ENCODE measurements at regions not wholly inside any gene's neighbourhood (a gene's known extent, or its start where the extent isn't known, plus 50 kb on each side); places are given as distances from the start of the nearest gene placed in this dataset.

DNA sequence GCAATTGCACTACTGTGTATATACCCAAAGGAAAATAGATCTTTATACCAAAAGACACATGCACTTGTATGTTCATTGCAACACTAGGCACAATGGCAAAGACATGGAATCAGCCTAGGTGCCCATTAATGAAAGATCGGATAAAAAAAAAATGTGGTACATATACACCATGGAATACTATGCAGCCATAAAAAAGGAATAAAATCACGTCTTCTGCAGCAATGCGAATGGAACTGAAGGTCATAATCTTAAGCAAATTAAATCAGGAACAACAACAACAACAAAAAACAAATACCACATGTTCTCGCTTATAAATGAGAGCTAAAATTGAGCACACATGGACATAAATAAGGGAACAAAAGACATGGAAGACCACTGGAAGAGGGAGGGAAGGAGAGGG is 266.7 kb upstream of the CDH18 start:
- Histone ChIP-seq H3K36me3 (ENCODE audit: control insufficient read depth in 4 of 4, insufficient read depth in 4 of 4, low read length in 4 of 4) (no peaks in the 10 kb centered on the region), H3K4me1 (ENCODE audit: control insufficient read depth in 5 of 5, insufficient read depth in 5 of 5, low read length in 5 of 5) (no peaks in the 10 kb centered on the region), H3K27ac (ENCODE audit: low read depth in 1 of 2, low read length in 1 of 2) (no peak overlapping the region), H3K27me3 (ENCODE audit: control insufficient read depth in 3 of 3, insufficient read depth in 3 of 3, low read length in 2 of 3) (no peaks in the 10 kb centered on the region), H3K9me3 (ENCODE audit: control insufficient read depth in 4 of 4, insufficient read depth in 3 of 4, low read length in 3 of 4) (peaks cover 0 to 5% (median 0%) of the 10 kb centered on the region in 4 donors), H3K4me3 (no peak overlapping the region), H3K9ac (ENCODE audit: insufficient read depth in 1 of 2, low read length in 2 of 2) (no peak overlapping the region)
- no peak for TF ChIP-seq CTCF (IDR thresholded peaks at IDR 0.05; ENCODE audit: control extremely low read depth, extremely low read depth)
- DNase-seq (no peak), ATAC-seq (ENCODE audit: insufficient read depth, low FRiP score) (no peak)
- WGBS, 2 donors: 93 to 94% methylated on average over 4 of the region's 4 CpGs

- H3K9ac ChIP-seq (ENCODE audit: insufficient read depth in 1 of 2, low read length in 2 of 2): no peak overlapping the region
- no peaks in the 10 kb centered on the region for H3K9me3 ChIP-seq (ENCODE audit: control insufficient read depth in 4 of 4, insufficient read depth in 3 of 4, low read length in 3 of 4)
- ATAC-seq (ENCODE audit: insufficient read depth, low FRiP score): no peak
- H3K4me3 ChIP-seq: no peak overlapping the region
- H3K4me1 ChIP-seq (ENCODE audit: control insufficient read depth in 5 of 5, insufficient read depth in 5 of 5, low read length in 5 of 5): peaks cover 0 to 6% (median 0%) of the 10 kb centered on the region in 5 donors
- H3K27me3 ChIP-seq (ENCODE audit: control insufficient read depth in 3 of 3, insufficient read depth in 3 of 3, low read length in 2 of 3): no peaks in the 10 kb centered on the region
- no peaks in the 10 kb centered on the region for H3K36me3 ChIP-seq (ENCODE audit: control insufficient read depth in 4 of 4, insufficient read depth in 4 of 4, low read length in 4 of 4)
- no peak overlapping the region for H3K27ac ChIP-seq (ENCODE audit: low read depth in 1 of 2, low read length in 1 of 2)
- WGBS, 2 donors: 30 to 48% methylated on average over 1 of the region's 1 CpG
- TF ChIP-seq CTCF (IDR thresholded peaks at IDR 0.05; ENCODE audit: control extremely low read depth, extremely low read depth): no peak
- DNase-seq: peak in 1 of 3 donors; percentile 12
Measured at GRCh38 chr5:20248118-20248517, 260.1 kb upstream of the CDH18 start.

DNA sequence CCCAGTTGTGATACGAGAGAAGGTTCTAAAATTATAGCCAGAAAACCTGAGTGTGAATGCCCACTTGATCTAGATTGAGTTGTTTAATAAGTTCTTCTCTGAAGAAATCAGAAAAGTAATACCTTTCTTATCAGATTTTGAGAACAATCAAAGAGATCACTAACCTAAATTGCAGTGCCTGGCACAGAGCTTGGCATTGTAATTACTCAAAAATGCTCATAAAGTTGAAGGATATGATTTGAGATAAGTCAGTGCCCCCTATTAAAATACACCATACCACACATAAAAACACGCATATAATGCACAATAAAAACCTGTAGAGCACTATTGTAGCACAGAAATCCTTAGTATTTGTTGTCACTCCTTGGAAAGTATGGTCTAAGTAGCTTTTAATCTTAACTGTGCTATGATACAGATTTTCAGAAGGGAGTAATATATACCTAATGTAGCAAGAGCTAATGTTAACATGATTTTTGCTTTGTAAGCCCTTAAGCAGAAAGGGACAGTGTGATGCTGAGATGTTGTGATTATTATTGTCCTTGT is 257.5 kb upstream of the CDH18 start:
- Histone ChIP-seq H3K27me3 (ENCODE audit: control insufficient read depth in 3 of 3, insufficient read depth in 3 of 3, low read length in 2 of 3) (no peaks in the 10 kb centered on the region), H3K4me1 (ENCODE audit: control insufficient read depth in 5 of 5, insufficient read depth in 5 of 5, low read length in 5 of 5) (peaks cover 0 to 6% (median 0%) of the 10 kb centered on the region in 5 donors), H3K4me3 (no peak overlapping the region), H3K27ac (ENCODE audit: low read depth in 1 of 2, low read length in 1 of 2) (no peak overlapping the region), H3K36me3 (ENCODE audit: control insufficient read depth in 4 of 4, insufficient read depth in 4 of 4, low read length in 4 of 4) (no peaks in the 10 kb centered on the region), H3K9ac (ENCODE audit: insufficient read depth in 1 of 2, low read length in 2 of 2) (no peak overlapping the region), H3K9me3 (ENCODE audit: control insufficient read depth in 4 of 4, insufficient read depth in 3 of 4, low read length in 3 of 4) (no peaks in the 10 kb centered on the region)
- no peak for TF ChIP-seq CTCF (IDR thresholded peaks at IDR 0.05; ENCODE audit: control extremely low read depth, extremely low read depth)
- DNase-seq (no peak), ATAC-seq (ENCODE audit: insufficient read depth, low FRiP score) (no peak)
- 67 to 73% methylated on average over 2 of the region's 2 CpGs for WGBS, 2 donors

DNA sequence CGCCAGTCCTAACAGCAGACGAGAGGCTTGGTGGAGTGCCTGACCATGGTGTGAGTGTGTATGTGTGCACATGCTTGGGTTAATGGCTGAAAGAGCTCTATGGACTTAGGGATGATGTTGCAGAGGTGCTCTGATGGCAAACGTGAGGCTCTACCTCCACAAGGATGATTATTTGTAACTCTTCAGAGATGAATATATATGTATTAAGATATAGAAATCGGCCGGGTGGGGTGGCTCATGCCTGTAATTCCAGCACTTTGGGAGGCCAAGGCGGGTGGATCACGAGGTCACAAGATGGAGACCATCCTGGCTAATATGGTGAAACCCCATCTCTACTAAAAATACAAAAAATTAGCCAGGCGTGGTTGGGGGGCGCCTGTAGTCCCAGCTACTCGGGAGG is 253.4 kb upstream of the CDH18 start:
- no peak for DNase-seq
- WGBS, 2 donors: 88 to 95% methylated on average over 10 of the region's 10 CpGs

More for the DNA sequence above, 253.4 kb upstream of the CDH18 start:
- Histone ChIP-seq H3K4me3 (no peak overlapping the region), H3K4me1 (ENCODE audit: control insufficient read depth in 5 of 5, insufficient read depth in 5 of 5, low read length in 5 of 5) (no peaks in the 10 kb centered on the region), H3K36me3 (ENCODE audit: control insufficient read depth in 4 of 4, insufficient read depth in 4 of 4, low read length in 4 of 4) (no peaks in the 10 kb centered on the region), H3K9ac (ENCODE audit: insufficient read depth in 1 of 2, low read length in 2 of 2) (no peak overlapping the region), H3K27me3 (ENCODE audit: control insufficient read depth in 3 of 3, insufficient read depth in 3 of 3, low read length in 2 of 3) (no peaks in the 10 kb centered on the region), H3K27ac (ENCODE audit: low read depth in 1 of 2, low read length in 1 of 2) (no peak overlapping the region), H3K9me3 (ENCODE audit: control insufficient read depth in 4 of 4, insufficient read depth in 3 of 4, low read length in 3 of 4) (no peaks in the 10 kb centered on the region)
- no peak for ATAC-seq (ENCODE audit: insufficient read depth, low FRiP score)
- TF ChIP-seq CTCF (IDR thresholded peaks at IDR 0.05; ENCODE audit: control extremely low read depth, extremely low read depth): no peak

Measured in lung (tissue), 11 donors.